GM12865 (cell line): ENCODE measurements at regions not wholly inside any gene's neighbourhood (a gene's known extent, or its start where the extent isn't known, plus 50 kb on each side); places are given as distances from the start of the nearest gene placed in this dataset.

Experiments
- DNase-seq: peaks from one replicate; pipeline ENCODE4 v3.0.0; 2010; ENCODE audit warnings: low read depth
- H3K4me3 ChIP-seq: 2 replicates; pipeline ENCODE4 v1.5.1; 2011; ENCODE audit warnings: mild to moderate bottlenecking, low read depth, low read length, control low read depth
- CTCF ChIP-seq: IDR thresholded peaks from 2 replicates; pipeline ENCODE4 v1.5.1; 2011; ENCODE audit warnings: low read length, control low read depth, low read depth, inconsistent platforms; ENCODE audit not compliant: insufficient read depth; ENCODE audit errors: missing control alignments

GRCh38 chr4:178632415-178632814 is 1190.2 kb upstream of the AGA start:
- H3K4me3 ChIP-seq: no peak overlapping the region
- DNase-seq: no peak
- TF ChIP-seq CTCF: no peak

- DNase-seq: no peak
- H3K4me3 ChIP-seq: no peak overlapping the region
- no peak for TF ChIP-seq CTCF
These were observed 1191.0 kb upstream of the AGA start for GRCh38 chr4:178633263-178633662.

- H3K4me3 ChIP-seq: no peak overlapping the region
- no peak for DNase-seq
- TF ChIP-seq CTCF: no peak
These were observed 1222.4 kb upstream of the AGA start for GRCh38 chr4:178664621-178665020.

GRCh38 chr4:178665916-178666315 is 1223.7 kb upstream of the AGA start:
- no peak overlapping the region for H3K4me3 ChIP-seq
- no peak for DNase-seq
- no peak for TF ChIP-seq CTCF

GRCh38 chr4:178671766-178672165 is 1229.5 kb upstream of the AGA start:
- no peak for TF ChIP-seq CTCF
- DNase-seq: no peak
- H3K4me3 ChIP-seq: no peak overlapping the region

GRCh38 chr4:178672512-178672911 is 1230.3 kb upstream of the AGA start:
- no peak for TF ChIP-seq CTCF
- H3K4me3 ChIP-seq: no peak overlapping the region
- no peak for DNase-seq

- no peak for DNase-seq
- no peak overlapping the region for H3K4me3 ChIP-seq
- no peak for TF ChIP-seq CTCF
These were observed 1239.6 kb upstream of the AGA start for GRCh38 chr4:178681871-178682270.
